ENCODE measurements at regions not wholly inside any gene's neighbourhood (a gene's known extent, or its start where the extent isn't known, plus 50 kb on each side); places are given as distances from the start of the nearest gene placed in this dataset.
A peak's percentile ranks its signal among the peaks of the same experiment; 100 is the strongest.

DNA sequence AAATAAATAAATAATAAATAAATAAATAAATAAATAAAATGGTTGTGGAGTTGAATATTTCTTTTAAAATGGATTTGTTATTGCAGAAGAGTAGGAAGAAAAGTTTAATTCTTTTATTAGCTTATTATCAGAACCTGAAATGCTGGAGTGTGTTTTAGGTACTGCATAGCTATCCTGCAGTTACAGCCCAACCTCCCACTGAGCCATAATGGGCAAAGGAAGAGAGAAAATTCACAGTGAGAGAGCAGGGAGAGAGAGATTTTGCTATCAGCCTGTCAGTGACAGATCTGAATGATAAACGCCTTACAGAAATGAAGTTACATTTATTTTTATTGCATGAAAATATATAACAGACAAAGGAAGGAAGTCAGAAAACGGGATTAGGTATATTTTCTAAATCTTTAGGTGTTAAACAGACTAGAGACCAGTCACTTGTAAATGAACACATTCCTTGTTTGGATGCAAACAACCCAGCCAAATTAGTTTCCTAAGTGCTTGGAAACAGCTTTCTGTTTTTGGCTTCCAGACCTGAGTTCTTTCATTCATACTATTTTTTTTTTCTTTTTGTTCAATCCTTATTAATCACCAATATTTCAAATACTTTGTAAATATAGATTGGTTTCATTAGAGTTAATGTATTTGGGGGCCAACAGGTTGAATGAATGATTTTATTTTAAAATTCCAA, 425.3 kb downstream of the USP25 start:
- no peak overlapping the region for H3K4me3 ChIP-seq (ENCODE audit: low read length)
- DNase-seq (ENCODE audit: low read depth): no peak
- H3K4me1 ChIP-seq (ENCODE audit: control insufficient read depth, insufficient read depth, low read length): no peaks in the 10 kb centered on the region
- no peaks in the 10 kb centered on the region for H3K27me3 ChIP-seq (replicated peaks; ENCODE audit: control insufficient read depth, insufficient read depth, low read length)
- H3K36me3 ChIP-seq (ENCODE audit: control insufficient read depth, insufficient read depth, low read length, severe bottlenecking): no peaks in the 10 kb centered on the region
- H3K9ac ChIP-seq (ENCODE audit: low read length): no peak overlapping the region
- H3K9me3 ChIP-seq (ENCODE audit: control insufficient read depth, low read length): no peaks in the 10 kb centered on the region

DNA sequence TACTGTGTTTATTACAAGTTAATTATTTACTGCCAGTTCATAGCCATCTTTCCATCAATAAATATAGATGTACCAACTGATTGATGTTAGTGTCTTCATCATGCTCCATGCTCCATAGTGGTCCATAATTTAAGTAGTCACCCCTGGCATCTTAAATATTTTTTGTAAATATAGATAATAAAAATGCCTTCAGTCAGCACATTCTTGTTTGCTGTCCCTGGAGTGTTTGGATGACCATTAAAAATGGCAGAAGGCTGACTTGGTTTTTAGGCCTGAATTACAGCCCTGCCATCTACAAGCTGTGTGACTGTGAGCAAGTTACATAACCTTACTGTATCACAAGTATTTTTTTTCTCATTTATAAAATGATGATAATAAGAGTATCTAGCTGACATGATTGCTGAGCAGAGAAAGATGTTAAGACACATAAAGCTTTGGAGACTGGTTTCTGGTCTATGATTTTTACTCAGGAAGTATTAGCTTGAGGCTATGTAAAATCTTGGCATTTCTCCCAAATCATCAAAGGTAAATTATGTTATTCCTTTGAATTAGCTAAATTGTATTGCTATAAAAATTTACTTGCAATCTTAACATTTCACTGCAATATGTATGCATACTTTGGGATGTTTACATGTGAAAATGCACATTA, 427.2 kb downstream of the USP25 start:
- Histone ChIP-seq H3K36me3 (ENCODE audit: control insufficient read depth, insufficient read depth, low read length, severe bottlenecking) (no peaks in the 10 kb centered on the region), H3K9ac (ENCODE audit: low read length) (no peak overlapping the region), H3K4me1 (ENCODE audit: control insufficient read depth, insufficient read depth, low read length) (no peaks in the 10 kb centered on the region), H3K27me3 (replicated peaks; ENCODE audit: control insufficient read depth, insufficient read depth, low read length) (no peaks in the 10 kb centered on the region), H3K4me3 (ENCODE audit: low read length) (no peak overlapping the region), H3K9me3 (ENCODE audit: control insufficient read depth, low read length) (no peaks in the 10 kb centered on the region)
- no peak for DNase-seq (ENCODE audit: low read depth)

DNA sequence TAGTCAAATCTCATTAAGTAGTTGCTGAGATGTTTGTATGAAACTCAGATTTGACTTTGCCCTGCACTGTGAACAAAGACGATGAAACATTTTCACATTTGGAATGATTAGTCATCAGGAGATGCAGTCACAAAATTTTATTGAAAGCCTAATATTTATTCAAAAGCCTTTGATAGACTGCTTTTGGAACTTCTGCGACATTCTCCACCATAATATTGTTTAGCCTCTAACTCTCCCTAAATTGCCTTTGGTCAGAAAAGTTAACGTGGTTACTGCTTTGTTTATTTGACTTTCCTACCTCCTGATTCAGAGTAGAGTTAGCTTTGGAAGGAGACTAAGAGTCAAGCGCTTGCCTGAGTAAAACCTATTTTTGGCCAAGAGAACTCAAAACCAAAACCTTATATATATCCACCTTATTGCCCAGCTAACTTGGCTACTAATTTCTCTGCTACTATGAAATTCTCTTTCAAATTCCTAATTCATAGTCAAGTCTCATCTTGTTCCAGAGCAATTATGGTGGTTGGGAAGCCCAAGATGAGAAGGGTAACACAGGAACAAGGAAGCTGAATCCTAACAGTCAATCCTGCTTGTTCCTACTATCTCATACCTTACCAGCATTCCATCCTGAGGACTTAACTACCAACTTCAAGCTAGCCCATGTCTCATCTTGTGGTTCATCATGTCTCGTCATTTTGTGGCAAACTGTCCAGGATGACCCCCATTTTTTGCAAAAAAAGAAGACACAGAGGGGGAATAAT, 429.6 kb downstream of the USP25 start:
- H3K4me3 ChIP-seq (ENCODE audit: low read length): no peak overlapping the region

DNA sequence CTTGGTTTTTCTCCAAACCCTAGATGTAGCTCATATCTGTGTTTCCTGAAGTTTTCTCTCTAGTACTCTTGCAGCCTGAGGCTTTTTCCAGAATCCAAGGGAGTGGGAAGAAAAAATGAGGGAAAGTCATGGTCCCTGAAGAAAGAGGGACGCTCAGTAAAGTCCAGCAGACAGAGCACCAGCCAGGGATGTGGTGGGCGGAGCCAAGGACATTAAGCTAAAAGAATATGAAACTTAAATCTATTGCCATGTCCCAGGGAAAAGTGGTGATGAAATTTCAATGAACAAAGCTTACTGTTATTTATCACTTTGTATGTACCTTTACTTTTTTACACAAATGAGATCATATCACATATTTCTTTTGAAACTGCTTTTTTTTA, 430.2 kb downstream of the USP25 start:
- Histone ChIP-seq H3K27me3 (replicated peaks; ENCODE audit: control insufficient read depth, insufficient read depth, low read length) (no peaks in the 10 kb centered on the region), H3K4me3 (ENCODE audit: low read length) (no peak overlapping the region), H3K4me1 (ENCODE audit: control insufficient read depth, insufficient read depth, low read length) (no peaks in the 10 kb centered on the region), H3K9ac (ENCODE audit: low read length) (no peak overlapping the region), H3K9me3 (ENCODE audit: control insufficient read depth, low read length) (no peaks in the 10 kb centered on the region), H3K36me3 (ENCODE audit: control insufficient read depth, insufficient read depth, low read length, severe bottlenecking) (no peaks in the 10 kb centered on the region)
- no peak for DNase-seq (ENCODE audit: low read depth)

More for the DNA sequence above, 429.6 kb downstream of the USP25 start:
- Histone ChIP-seq H3K36me3 (ENCODE audit: control insufficient read depth, insufficient read depth, low read length, severe bottlenecking) (no peaks in the 10 kb centered on the region), H3K9ac (ENCODE audit: low read length) (no peak overlapping the region), H3K9me3 (ENCODE audit: control insufficient read depth, low read length) (no peaks in the 10 kb centered on the region), H3K27me3 (replicated peaks; ENCODE audit: control insufficient read depth, insufficient read depth, low read length) (no peaks in the 10 kb centered on the region), H3K4me1 (ENCODE audit: control insufficient read depth, insufficient read depth, low read length) (no peaks in the 10 kb centered on the region)
- peak; percentile 6 for DNase-seq (ENCODE audit: low read depth)

DNA sequence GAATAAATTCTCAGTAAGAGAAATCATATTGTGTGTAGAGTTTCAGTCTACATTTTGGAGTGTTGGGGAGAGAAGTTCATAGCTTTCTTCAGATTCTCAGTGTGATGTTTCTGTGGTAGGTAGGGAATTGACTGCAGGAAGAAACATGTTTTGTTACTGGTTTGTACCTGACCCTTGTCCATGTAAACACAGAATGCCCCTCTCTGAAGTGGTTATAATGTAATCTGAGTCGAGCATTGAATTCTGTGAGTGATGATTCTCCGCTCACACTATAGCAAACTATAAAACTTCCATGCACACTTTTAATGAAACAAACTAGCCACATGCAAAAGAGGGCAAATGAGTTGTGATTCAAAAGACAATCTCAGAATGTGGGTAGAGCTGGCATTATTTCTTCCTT, 433.2 kb downstream of the USP25 start:
- Histone ChIP-seq H3K27me3 (replicated peaks; ENCODE audit: control insufficient read depth, insufficient read depth, low read length) (no peaks in the 10 kb centered on the region), H3K4me1 (ENCODE audit: control insufficient read depth, insufficient read depth, low read length) (peaks cover 3% of the 10 kb centered on the region), H3K4me3 (ENCODE audit: low read length) (no peak overlapping the region), H3K36me3 (ENCODE audit: control insufficient read depth, insufficient read depth, low read length, severe bottlenecking) (no peaks in the 10 kb centered on the region), H3K9me3 (ENCODE audit: control insufficient read depth, low read length) (no peaks in the 10 kb centered on the region), H3K9ac (ENCODE audit: low read length) (no peak overlapping the region)
- no peak for DNase-seq (ENCODE audit: low read depth)

DNA sequence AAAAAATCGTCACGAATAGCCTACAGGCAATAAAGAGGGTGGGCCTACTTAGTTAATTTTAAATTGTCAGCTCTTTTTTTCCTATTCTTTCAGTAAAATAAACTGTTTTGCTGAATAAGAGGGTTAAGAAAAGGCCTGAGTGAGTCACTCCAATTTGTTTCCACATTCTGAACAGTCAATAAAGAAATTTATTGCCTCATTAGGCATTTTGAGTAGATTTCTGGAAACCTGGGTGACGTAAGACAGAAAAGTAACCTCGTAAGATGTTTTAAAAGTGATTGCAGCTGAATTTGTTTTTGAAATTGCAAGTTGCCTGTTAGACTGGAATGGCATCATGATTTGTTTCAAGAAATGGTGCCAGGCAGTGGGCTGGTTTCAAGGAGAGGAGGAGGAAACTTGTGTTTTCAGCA, 439.3 kb downstream of the USP25 start:
- peak; percentile 9 for DNase-seq (ENCODE audit: low read depth)
- Histone ChIP-seq H3K9me3 (ENCODE audit: control insufficient read depth, low read length) (no peaks in the 10 kb centered on the region), H3K4me1 (ENCODE audit: control insufficient read depth, insufficient read depth, low read length) (peaks cover 16% of the 10 kb centered on the region), H3K36me3 (ENCODE audit: control insufficient read depth, insufficient read depth, low read length, severe bottlenecking) (no peaks in the 10 kb centered on the region), H3K9ac (ENCODE audit: low read length) (peak overlapping the region; percentile 59), H3K27me3 (replicated peaks; ENCODE audit: control insufficient read depth, insufficient read depth, low read length) (no peaks in the 10 kb centered on the region), H3K4me3 (ENCODE audit: low read length) (no peak overlapping the region)

DNA sequence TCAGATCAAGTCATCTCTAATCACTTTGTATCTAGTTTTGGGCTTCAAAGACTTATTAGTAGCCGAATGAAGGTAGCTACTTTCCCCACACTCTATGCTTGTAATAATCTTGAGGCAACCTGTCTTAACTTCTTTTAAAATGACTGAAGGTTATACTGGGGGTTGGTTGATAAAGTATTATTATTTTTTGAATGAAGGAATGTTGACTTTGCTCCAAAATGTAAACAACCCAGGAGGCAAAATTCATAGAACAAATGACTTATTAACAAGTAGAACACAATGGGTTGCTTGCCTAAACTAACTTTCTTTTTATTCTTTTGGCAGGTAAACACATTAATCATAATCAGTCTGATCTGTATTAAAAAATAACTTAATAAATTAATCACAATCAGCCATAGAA, 440.0 kb downstream of the USP25 start:
- DNase-seq (ENCODE audit: low read depth): no peak
- Histone ChIP-seq H3K4me1 (ENCODE audit: control insufficient read depth, insufficient read depth, low read length) (peaks cover 16% of the 10 kb centered on the region), H3K27me3 (replicated peaks; ENCODE audit: control insufficient read depth, insufficient read depth, low read length) (no peaks in the 10 kb centered on the region), H3K9ac (ENCODE audit: low read length) (no peak overlapping the region), H3K36me3 (ENCODE audit: control insufficient read depth, insufficient read depth, low read length, severe bottlenecking) (no peaks in the 10 kb centered on the region), H3K9me3 (ENCODE audit: control insufficient read depth, low read length) (no peaks in the 10 kb centered on the region), H3K4me3 (ENCODE audit: low read length) (no peak overlapping the region)

DNA sequence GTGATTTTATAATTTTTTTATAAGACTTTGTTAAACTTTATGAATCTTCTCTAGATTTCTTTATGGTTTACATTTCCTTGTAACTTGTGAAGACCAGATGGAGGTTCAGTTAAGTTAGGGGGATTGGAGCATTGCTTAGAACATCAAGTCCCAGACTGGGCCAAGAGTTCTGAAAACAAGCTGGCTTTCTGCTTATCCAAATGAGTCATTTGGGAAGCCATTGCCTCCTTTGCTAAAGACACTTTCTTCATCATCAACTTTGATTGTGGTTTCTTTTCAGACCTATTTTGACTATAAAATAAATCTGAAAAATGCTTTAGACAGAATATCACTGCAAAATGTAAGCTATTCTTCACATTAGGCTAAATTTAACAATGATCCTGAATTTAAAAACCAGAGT, 446.8 kb downstream of the USP25 start:
- Histone ChIP-seq H3K9ac (ENCODE audit: low read length) (no peak overlapping the region), H3K4me1 (ENCODE audit: control insufficient read depth, insufficient read depth, low read length) (peaks cover 9% of the 10 kb centered on the region), H3K4me3 (ENCODE audit: low read length) (no peak overlapping the region), H3K9me3 (ENCODE audit: control insufficient read depth, low read length) (no peaks in the 10 kb centered on the region), H3K36me3 (ENCODE audit: control insufficient read depth, insufficient read depth, low read length, severe bottlenecking) (no peaks in the 10 kb centered on the region), H3K27me3 (replicated peaks; ENCODE audit: control insufficient read depth, insufficient read depth, low read length) (no peaks in the 10 kb centered on the region)
- DNase-seq (ENCODE audit: low read depth): peak; percentile 14

DNA sequence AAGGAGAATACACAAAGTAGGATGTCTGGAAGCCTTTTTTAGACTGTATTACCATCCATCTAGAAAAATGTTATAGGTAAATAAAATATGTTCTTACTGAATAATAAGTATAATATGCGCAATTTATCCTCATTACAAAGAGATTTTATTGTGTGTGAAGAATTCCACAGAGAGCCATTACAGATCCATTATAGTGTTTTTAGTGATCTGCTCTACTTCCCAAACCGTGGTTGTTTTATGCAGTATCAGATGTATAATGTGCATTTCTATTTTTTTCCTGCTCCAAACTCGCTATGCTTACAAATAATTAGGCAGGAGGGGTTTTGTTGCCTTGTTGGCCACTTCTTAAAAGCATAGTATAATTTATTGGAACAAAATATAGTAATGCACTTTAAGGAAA, 447.8 kb downstream of the USP25 start:
- Histone ChIP-seq H3K9ac (ENCODE audit: low read length) (no peak overlapping the region), H3K27me3 (replicated peaks; ENCODE audit: control insufficient read depth, insufficient read depth, low read length) (no peaks in the 10 kb centered on the region), H3K9me3 (ENCODE audit: control insufficient read depth, low read length) (no peaks in the 10 kb centered on the region), H3K36me3 (ENCODE audit: control insufficient read depth, insufficient read depth, low read length, severe bottlenecking) (no peaks in the 10 kb centered on the region), H3K4me1 (ENCODE audit: control insufficient read depth, insufficient read depth, low read length) (peaks cover 9% of the 10 kb centered on the region), H3K4me3 (ENCODE audit: low read length) (no peak overlapping the region)
- DNase-seq (ENCODE audit: low read depth): no peak

DNA sequence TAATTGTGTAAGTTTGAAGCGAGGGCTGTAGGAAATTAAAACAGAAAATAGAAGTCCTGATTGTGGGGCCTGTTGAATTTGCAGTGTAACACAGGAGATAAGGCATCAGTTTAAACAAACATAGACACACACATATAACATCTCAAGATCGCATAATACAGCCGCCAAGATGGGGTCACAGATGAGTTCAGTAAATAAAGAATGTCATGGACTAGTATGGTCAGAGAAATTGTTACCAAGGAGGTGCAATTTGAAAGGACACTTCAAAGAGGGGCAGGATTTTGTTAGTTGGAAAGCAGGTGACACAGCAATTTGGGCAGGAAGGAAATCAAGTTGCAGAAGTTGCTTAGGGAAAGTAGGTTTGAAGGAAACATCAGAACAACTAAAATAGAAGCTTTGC, 450.0 kb downstream of the USP25 start:
- H3K9ac ChIP-seq (ENCODE audit: low read length): no peak overlapping the region
- H3K36me3 ChIP-seq (ENCODE audit: control insufficient read depth, insufficient read depth, low read length, severe bottlenecking): no peaks in the 10 kb centered on the region
- no peaks in the 10 kb centered on the region for H3K9me3 ChIP-seq (ENCODE audit: control insufficient read depth, low read length)
- no peaks in the 10 kb centered on the region for H3K27me3 ChIP-seq (replicated peaks; ENCODE audit: control insufficient read depth, insufficient read depth, low read length)
- no peak overlapping the region for H3K4me3 ChIP-seq (ENCODE audit: low read length)
- H3K4me1 ChIP-seq (ENCODE audit: control insufficient read depth, insufficient read depth, low read length): peaks cover 9% of the 10 kb centered on the region
- DNase-seq (ENCODE audit: low read depth): no peak

DNA sequence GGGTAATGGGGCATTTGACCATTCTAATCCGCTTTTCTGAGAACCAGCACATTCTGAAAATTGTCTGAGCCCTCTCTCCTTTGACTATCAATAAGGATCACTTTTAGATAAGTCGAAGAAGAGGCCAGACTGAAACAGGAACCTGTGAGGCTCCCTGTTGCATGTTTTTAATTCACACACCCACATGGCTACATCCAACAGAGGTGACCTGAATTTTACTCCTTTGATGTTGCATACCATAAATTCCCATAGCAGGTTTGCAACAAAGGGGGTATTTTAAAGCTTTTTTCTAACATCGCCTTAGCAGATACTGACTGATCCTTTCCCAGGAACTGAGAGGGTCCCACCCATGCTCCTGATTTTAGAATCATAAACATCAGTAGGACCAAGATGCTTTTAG, 450.8 kb downstream of the USP25 start:
- DNase-seq (ENCODE audit: low read depth): no peak
- Histone ChIP-seq H3K4me1 (ENCODE audit: control insufficient read depth, insufficient read depth, low read length) (peaks cover 9% of the 10 kb centered on the region), H3K9me3 (ENCODE audit: control insufficient read depth, low read length) (no peaks in the 10 kb centered on the region), H3K9ac (ENCODE audit: low read length) (no peak overlapping the region), H3K27me3 (replicated peaks; ENCODE audit: control insufficient read depth, insufficient read depth, low read length) (no peaks in the 10 kb centered on the region), H3K36me3 (ENCODE audit: control insufficient read depth, insufficient read depth, low read length, severe bottlenecking) (no peaks in the 10 kb centered on the region), H3K4me3 (ENCODE audit: low read length) (no peak overlapping the region)
